22Rv1 (cell line): ENCODE measurements at regions not wholly inside any gene's neighbourhood (a gene's known extent, or its start where the extent isn't known, plus 50 kb on each side); places are given as distances from the start of the nearest gene placed in this dataset.

Experiments used
- H3K27ac ChIP-seq: fragments of 450-650 bp; 2 replicates; pipeline ENCODE4 v1.5.1; 2017
- CTCF ChIP-seq: fragments of 450-650 bp; IDR thresholded peaks from 2 replicates; pipeline ENCODE4 v1.5.1; 2017; ENCODE audit warnings: mild to moderate bottlenecking
- ZFX ChIP-seq: fragments of 450-650 bp; IDR thresholded peaks from 2 replicates; pipeline ENCODE4 v1.6.1; 2017; ENCODE audit warnings: antibody characterized with exemption, borderline replicate concordance

- H3K27ac ChIP-seq = no peak overlapping the region
Observed at GRCh38 chr6:170124836-170125235, 166.0 kb downstream of the DLL1 start.

DNA sequence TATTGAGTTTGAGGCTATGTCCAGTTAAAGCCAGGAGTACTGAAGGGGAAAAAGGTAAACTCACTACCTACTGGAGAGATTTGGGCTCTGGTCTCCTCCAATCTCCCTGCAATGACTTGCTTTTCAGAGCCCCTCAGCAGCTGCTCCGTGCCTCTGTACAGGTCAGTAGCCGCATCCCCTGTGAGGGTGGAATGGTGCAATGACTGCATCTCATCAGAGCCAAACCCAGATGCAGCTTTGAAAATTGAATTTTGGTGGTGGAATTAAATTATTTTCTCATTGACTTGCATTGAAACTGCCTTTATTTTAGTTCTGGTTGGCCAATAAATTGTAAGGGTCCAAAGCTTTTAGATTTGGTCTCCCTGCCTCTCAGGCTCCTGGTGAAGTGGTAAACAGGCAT is 166.7 kb downstream of the DLL1 start:
- no peak overlapping the region for H3K27ac ChIP-seq
- TF ChIP-seq CTCF = no peak

More at GRCh38 chr6:170124836-170125235, 166.0 kb downstream of the DLL1 start:
- TF ChIP-seq ZFX (no peak), CTCF (no peak)

DNA sequence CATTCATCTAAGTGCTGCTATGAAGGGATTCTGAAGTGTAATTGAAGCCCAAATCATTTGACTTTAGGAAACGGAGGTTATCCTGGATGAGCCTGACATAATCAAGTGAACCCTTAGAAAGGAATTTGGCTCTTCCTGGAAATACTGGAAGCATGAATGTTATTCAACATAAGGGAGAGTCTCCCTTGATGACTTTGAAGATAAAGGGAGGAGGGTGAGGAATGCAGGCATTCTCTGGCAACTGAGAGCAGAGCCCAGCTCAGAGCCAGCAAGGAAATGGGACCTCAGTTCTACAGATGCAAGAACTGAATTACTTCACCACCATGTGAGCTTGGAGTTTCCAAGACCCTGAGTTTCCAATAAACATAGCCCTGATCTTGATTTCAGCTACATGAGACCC is 168.2 kb downstream of the DLL1 start:
- H3K27ac ChIP-seq = no peak overlapping the region
- no peak for TF ChIP-seq CTCF
- no peak for TF ChIP-seq ZFX

DNA sequence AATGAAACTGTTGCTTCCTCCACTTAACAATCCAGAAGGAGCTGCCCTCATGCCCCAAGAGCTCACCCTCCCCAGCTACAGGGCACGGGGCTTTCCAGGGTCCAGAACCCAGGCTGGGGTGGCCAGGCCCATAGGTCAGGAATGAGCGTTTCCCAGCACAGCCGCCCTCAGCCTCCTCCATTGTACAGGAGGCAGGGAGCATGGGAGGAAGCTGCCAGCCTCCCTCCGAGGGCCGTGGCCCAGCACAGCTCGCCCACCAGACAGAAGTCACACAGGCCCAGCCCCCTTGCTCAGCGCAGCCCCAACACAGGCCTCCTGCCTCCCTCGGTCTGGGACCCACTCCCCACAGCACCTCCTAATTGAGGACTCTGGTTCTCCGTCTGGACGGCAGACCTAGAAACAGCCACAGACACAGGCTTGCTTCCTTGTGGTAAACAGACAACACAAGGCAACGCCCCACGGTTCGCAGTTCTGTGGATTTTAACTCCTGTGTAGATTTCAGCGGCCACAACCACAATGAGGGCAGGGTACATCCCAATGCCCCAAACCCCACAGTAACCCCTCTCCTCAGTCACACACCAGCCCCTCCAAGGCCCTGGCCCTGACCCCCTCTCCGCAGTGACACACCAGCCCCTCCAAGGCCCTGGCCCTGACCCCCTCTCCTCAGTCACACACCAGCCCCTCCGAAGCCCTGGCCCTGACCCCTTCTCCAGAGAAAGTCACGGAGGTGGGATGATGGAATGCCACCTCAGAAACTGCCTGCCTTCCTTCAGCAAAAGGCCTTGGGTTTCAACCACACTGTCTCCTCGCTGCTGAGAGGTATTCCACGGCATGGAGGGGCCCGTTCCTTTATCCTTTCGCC is 173.5 kb downstream of the DLL1 start:
- H3K27ac ChIP-seq = no peak overlapping the region
- TF ChIP-seq CTCF = no peak
- no peak for TF ChIP-seq ZFX

DNA sequence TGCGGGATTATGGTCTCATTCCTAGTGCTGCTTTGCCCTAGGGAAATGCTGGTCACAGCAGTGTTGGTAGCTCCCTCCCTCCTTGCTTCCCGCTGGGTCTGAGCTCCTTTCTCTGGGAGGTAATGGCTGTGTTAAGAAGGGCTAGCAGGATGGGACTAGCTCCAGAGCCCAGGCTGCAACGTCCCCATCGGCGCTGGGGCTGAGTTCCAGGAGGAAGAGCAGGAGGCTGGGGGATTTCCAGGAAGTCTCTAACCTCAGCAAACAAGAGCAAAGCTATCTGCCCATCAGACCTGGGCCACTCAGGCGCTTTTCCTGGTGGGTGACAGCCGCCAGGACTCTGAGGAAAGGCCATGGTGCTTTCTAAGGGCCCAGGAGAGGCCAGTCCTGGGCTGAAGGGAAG is 174.2 kb downstream of the DLL1 start:
- no peak overlapping the region for H3K27ac ChIP-seq
- TF ChIP-seq CTCF (no peak), ZFX (no peak)

- no peak overlapping the region for H3K27ac ChIP-seq
- no peak for TF ChIP-seq CTCF
- no peak for TF ChIP-seq ZFX
Observed at GRCh38 chr6:170114956-170115855, 175.7 kb downstream of the DLL1 start.
